Ramos (cell line): ENCODE measurements at regions not wholly inside any gene's neighbourhood (a gene's known extent, or its start where the extent isn't known, plus 50 kb on each side); places are given as distances from the start of the nearest gene placed in this dataset.

Experiments
- in situ Hi-C: fragments of 300-500 bp; cut with MboI; formaldehyde crosslinking; loops from one replicate; pipeline ENCODE4 v1.14.3; 2022; ENCODE audit warnings: low sequenced_read_pairs; ENCODE audit not compliant: unreplicated experiment

DNA sequence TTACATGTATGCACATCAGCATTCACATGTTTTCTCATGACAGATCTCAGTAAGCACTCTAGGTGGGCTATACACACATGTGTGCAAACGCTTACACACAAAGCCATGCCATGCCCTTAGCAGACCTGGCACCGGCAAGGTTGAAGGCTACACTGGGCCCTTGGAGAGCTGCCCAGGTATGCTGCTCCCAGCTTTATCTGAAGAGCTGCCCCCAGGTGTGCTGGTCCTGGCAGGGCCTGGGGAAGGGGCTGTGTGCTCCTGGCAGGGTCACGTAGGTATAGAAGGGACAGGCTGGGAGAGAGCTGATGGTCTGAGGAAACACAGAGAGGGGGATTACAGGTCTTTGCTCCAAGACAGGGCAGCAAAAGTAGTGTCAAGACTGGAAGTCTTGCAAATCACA lies 146.7 kb upstream of the VANGL1 start:
- in situ Hi-C loops = no loop called here

DNA sequence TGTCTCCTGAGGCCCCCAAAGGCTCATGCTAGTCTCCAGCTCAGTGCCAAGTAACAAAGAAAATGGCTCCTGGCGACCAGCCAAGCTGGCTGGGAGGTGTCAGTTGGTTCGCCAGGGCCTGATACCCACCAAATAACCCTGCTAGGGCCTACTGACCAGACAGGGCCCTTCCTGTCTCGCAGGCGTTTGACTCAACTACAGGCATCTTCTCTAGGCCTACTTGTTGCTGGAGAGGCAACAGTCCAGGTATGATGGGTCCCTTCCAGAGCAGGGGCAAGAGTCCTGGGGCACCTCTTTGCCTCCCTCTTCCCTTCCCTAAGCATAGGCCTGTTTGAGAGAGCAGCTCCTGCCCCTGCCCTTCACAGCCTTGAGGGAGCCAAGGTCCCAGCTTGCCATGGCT lies 147.9 kb upstream of the VANGL1 start:
- in situ Hi-C loops = no loop called here

DNA sequence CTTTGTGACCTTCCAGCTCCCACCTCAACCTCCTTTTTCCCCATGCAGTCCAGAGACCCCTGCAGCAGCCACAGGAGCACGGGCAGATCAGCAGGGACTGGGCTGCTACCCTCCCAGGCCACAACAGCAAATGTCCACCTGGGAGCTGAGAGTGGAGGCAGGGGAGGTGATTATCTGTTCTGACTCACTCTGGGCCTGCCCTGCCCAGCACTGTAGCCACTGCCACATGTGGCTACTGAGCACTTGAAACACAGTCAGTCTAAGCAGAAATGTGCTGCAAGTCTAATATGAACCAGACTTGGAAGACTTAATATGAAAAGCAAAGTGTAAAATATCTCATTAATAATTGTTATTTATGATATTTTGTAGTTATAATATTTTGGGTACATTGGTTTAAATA lies 148.9 kb upstream of the VANGL1 start:
- in situ Hi-C loops = no loop called here

DNA sequence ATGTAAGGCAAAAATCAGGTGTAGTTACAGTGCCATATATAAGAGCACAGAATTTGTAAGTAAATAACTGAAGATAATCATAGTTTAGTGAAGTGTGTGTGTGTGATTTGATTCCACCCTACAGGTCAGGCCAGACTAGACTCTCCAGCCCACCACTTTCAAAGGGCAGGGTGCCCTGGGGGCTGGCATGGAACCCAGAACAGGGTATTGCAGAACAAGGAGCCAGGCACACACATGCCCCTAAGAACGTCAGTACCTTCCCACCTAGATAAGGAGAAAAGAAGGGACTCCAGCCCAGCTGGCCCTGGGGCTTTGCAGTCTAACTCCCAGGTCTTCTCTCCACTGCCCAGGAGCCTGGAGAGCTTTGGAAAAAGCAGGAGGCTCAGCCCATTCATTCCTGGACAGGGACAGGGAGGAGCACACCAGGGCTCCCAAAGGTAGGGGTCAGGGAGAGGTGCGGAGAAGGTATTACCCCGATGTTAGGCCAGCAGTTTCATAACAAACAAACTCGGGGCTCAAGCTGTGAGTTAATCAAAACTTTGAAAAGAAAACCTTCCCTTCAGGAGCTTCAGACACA lies 149.7 kb upstream of the VANGL1 start:
- in situ Hi-C loops = no loop called here

DNA sequence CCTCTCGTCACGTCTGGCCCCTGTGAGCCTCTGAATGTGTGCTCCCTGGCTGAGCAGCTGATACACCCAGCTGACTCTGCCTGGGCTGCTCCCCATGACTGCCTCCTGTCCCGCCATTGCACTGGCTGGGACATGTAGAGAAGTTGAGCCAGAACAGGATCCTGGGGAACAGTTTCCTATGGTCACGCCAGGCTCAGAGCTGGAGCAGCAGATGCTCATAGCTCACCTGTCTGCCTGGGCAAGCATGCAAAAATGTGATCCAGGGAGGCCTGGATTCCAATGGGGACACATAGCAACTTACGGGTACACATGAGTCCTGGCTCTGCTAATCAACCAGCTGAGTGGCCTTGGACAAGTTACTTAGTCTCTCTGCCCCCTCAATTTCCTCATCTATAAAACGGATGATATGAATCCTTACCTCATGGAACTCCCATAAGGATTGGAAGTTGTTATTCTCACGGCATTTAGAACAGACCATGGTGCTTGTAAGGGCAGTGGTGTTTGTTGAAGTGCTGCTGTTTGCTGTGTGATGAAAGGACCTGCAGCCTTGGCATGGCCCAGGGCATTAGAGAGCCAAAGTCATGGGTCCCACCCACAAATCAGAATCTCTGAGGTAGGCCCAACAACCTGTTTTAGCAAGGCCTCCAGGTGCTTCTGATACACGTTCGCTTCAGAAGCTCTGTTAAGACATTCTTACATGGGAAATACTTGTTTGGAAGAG lies 150.3 kb upstream of the VANGL1 start:
- in situ Hi-C loops = no loop called here

DNA sequence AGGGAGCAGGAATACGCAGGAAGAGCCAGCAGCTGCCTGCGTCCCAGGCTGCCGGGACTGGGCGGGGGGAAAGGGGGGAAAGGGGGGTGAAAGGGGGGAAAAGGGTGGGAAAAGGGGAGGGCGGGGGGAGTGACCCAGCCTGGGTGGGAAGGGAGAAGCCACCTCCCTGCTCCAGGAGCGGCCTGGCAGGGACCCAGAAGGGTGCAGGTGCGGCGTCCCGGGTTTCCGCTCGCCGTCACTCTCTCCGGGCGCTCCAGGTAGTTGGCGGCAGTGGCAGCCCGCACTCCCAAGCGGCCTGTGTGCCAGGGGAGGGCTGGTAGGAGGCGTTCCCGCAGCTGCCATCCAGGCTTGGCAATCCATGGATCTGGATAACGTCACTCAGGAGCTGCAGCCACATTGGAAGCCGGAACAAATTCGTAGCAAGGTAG lies 141.0 kb upstream of the NGF start:
- in situ Hi-C loops = loop anchor here (10.0 kb wide), 1 partner anchor 344 kb away; no protein-coding TSS in a partner anchor

DNA sequence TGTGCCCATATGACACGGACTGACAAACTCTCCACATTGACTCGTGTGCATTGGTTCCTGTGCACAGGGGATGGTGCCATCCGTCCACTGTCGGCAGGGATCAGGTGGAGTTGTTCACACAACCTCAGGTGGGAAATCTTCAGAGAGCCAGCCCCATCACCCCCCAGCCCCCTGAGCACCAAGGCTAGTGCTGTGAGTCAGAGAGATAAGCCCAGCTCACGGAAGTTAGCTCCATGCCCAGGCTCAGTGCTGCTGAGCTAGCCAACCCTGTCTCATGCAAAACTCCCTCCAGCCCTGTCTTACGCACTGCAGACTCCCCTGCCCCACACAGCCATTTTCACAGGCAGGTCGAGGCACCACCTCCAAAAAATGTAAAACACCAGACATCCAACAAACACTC lies 139.0 kb upstream of the NGF start:
- in situ Hi-C loops = loop anchor here (10.0 kb wide), 1 partner anchor 342 kb away; no protein-coding TSS in a partner anchor

DNA sequence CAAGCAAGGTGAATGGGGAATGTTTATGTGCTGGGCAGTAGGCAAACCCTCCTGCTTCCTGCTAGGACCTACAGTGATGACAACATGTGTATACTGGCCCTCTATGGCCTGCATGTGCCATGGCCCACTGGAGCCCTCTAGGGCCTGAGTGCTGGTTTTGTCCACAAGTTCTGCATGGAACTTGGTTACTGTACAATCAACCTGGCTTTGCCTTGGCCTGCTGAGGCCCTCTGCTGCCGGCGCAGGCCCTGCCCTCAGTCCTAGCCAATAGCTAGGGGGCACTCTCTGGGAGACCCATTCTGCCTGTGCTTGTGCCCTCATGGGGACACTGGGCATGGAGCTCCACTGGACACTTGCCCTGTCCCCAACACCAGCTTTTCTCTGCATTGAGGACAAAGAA lies 138.6 kb upstream of the NGF start:
- in situ Hi-C loops = loop anchor here (10.0 kb wide), 1 partner anchor 342 kb away; no protein-coding TSS in a partner anchor

DNA sequence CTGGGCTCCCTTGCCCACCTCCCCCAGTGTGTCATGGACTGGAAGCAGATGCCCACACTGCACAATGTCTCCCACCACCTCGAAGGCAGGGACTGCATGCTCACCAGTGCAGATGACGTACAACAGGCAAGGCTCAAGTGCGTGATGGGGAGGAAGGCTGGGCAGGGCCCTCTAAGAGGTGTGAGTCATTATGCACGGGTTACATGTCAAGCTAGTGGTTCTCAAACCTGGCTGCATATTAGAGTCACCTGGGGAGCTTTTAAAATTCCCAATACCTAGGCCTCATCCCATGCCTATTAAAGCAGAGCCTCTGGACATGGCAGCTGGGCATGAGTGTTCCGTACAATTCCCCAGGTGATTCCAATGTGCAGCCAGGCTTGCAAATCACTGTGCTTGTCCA lies 137.9 kb upstream of the NGF start:
- in situ Hi-C loops = loop anchor here (10.0 kb wide), 1 partner anchor 341 kb away; no protein-coding TSS in a partner anchor

DNA sequence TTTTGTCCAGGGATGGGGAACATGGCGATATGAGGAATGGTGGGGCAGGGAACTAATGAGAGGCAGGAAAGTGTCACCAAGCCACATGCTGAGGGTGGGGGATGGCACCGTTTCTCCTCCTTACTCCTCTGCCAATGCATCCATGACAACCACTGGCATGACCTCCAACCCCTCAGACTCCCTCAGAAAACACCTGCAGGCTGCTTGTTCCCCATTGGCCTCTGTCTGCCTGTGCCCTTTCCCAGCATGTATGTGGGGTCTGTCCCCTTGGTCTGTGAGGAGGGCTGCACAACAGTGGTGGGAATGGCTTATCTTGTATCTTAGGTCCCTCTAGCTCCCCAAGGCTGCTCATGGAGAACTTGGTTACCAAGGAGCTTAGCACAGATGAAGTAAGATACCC lies 137.2 kb upstream of the NGF start:
- in situ Hi-C loops = loop anchor here (10.0 kb wide), 1 partner anchor 340 kb away; no protein-coding TSS in a partner anchor

DNA sequence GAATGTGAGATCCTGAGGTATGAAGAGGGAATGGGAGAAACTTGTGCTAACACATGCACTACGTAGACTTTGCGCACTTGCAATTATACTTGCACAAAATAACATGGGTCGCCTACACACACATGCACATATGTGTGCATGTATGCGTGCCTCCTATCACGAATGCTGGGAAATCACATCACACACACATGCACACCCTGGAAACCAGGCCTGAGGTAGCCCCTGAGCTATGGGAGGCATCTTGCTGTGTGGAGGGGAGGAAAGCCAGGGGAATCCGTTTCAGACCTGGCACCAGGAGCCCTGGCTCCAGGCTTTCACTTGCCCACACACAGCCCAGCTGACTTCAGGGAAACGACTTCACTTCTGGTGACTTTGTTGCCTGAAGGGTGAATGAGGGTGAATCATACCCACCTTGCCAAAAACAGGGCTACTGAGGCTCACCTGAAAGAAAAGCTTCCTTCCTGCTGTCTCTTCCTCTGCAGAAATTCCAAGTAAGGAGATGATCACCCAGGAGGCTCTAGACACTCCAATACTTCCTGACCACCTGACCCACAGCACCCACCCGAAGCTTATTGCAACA lies 136.0 kb upstream of the NGF start:
- in situ Hi-C loops = loop anchor here (10.0 kb wide), 1 partner anchor 339 kb away; no protein-coding TSS in a partner anchor

DNA sequence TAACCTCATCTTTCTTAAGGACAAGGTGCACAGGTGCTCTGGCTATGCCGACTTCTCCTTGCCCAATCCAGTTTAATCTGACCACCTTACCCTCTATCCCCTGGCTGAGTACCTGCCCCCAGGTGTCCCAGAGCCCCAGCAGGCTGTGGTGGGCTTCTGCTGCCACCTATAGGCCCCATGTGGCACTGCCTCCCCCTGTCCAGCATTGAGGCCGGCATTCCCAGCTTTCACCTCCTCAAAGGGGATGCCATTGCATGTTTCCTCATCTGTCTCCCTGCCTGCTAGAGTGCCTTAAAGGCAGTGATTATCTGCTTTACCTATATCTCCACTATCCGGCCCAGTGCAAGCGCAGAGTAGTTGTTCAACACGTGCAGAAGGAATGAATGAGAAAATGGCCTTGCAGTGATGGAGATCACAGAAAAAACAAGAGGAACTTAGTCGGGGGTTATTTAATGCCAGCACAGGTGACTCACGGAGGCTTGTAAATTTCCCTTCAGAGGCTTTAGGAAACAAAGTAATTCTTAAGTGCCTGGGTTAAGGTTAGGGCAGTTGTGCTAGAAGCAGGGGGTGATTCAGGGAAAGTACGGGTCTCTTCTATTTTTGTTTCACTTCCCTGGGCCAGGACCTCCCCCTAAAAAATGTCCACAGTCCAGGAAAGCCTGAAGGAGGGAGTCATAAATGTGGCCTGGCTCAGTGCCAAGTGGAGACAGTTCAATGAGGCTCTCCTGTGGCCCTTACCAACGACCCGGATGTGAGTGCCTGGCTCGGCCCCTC lies 131.8 kb upstream of the NGF start:
- in situ Hi-C loops = loop anchor here (10.0 kb wide), 1 partner anchor 335 kb away; no protein-coding TSS in a partner anchor

DNA sequence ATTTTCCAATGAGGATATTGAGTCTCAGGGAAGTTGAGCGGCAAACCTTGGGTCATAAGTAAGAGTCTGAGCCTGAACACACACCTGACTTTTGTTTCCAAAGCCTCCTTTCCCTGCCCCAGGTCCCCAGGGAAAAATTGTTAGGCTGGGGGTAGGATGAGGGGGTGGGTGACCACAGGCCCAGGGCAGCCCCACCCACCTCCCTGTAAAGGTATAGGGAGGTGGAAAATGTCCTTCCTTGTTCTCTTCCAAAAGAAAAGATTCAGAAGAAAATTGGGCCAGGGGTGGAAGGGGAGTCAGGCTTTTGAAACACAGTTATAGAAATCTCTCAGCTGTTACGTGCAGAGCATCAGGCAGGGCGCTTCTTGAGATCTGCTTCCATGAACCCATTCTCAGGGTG lies 129.7 kb upstream of the NGF start:
- in situ Hi-C loops = no loop called here

DNA sequence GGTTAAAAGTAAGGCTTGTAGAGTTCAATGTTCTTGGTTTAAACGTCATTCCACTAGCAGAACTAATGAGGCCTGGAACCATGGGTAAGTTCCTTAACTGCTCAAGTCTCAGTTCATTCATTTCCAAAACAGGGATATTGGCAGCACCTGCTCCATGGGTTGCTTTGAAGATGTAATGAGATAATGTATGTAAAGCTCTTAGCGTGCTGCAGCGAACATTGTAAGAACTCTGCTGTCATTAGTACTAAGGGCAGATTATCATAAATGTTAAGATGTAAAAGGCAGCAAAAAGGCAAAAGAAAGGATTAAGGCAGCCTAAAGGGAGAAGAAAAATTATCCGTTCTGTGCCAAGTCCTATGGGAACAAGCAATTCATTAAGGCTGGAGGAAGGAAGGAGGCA lies 129.1 kb upstream of the NGF start:
- in situ Hi-C loops = no loop called here

DNA sequence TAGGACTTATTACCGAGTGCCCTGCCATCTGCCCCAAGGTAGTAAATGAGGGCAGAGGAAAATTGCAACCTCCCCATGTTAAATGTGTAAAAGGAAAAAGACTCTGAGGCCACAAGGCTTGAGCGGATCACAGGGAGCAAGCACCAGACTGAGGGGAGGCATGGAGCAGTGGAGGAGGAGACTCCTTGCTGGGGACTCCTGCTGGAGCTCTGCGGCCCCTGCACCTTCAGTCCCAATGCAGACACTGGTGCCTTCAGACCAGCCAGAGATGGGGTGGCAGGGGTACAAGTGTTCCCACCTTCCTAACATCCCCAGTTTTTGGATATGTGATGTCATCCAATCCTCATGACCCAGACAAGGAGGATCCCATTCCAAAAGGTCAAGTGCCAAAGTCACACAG lies 128.4 kb upstream of the NGF start:
- in situ Hi-C loops = no loop called here

DNA sequence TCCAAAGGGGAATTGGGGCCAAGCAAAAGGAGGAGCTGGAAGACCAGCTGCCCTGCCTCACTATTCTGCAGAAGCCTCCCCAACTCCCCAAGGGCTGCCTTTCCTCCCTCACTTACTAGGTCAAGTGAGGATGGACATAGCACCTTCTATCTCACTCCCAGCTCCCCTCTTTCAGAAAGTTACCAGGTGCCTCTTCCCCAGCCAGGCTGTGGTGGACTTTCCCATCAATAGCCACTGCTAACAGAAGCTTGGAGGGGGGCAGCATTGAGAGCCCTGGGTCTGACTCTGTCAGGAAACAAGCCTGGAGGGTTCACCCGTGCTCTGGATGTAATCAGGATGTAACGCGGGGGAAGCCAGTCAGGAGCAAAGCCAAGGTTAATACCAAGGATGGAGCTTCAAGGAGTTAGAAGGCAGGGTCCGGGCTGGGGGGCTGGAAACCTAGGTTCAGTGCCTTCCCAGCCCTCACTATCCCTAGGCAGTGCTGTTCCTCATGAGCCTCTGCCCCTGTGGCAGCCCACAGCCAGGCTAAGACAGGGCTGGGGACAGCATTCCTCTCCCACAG lies 127.8 kb upstream of the NGF start:
- in situ Hi-C loops = no loop called here

DNA sequence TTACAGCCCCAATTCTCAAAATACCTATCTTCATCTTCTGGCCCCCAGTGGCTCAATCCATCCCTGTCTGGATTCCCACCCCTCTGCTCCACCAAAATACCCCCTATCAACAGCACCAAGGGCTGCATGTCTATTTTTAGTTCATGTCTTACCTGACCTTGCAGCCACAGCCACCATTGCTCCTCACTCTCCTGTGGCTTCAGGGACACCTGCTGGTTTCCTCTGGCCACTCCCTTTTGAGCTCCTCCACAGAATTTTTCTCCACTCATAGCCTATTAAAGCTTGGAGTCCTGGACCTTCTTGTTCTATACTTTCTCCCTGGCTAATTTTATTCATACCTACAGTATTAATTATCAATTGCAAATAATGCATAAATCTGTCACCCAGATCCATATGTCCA lies 125.3 kb upstream of the NGF start:
- in situ Hi-C loops = no loop called here

DNA sequence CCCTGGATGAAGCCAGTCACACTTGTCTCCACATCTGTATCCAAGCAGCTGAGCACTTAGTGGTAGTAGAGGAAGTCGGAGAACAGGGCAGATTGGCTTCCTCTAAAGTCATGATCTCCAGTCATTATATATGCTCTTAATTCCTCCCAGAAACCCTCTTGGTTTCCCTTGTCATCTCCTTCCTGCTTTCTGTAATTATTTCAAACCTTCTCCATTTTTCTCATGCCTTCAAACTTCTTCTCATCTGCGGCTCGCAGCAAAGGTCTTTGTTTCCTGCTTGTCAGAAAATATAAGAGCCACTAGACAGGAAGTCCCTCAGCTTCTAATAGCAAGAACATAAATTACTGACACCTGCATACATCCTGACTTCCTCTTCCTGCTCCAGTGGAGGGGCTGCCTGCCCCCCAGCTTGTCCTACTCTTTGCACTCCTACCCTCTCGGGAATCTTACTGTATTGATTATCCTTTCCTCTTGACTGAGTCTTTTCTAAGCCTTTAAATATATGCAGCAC lies 124.6 kb upstream of the NGF start:
- in situ Hi-C loops = no loop called here

DNA sequence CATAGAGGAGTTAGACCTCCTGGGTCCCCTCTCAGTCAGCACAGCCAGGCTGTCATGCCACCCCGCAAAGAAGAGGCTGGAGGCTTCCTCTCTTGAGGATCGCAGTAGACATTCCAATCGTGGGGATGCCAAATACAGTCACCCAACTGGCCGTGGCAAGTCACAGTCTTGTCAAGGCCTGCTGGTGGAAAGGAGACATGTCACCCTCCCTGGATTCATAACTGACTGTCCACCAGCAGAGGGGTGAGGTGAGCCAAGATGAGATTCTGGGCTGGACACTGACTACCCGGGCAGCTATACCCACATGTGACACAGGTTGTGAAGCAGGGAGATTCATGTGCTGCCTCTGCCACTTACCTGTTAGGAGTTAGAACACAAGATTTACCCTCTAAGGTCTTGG lies 123.5 kb upstream of the NGF start:
- in situ Hi-C loops = no loop called here

DNA sequence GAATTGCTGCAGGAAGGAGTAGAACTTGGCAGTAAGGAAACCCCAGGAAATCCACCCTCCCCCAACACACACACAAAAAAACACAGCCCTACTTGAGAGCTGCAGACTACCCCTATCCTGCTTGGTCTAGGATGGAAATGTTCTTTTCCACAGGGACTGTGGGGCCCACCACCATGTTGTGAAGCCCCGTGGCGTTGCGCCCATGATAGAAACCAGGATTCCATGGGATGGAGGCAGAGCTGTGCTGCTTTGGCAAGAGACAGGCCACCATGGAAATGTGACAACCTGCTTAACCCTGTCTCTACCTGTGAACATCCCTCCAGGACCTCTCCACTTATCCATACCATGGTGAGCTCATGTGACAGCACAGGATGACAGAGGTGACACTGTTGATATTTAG lies 121.1 kb upstream of the NGF start:
- in situ Hi-C loops = no loop called here
